ENCODE measurements at regions not wholly inside any gene's neighbourhood (a gene's known extent, or its start where the extent isn't known, plus 50 kb on each side); places are given as distances from the start of the nearest gene placed in this dataset.

GRCh38 chr11:109974523-109974922 is 118.7 kb upstream of the ZC3H12C start:
- no peak for DNase-seq (ENCODE audit: insufficient read length, low spot score)
- TF ChIP-seq CTCF (IDR thresholded peaks at IDR 0.05; ENCODE audit: insufficient read depth, missing control alignments), result no peak
- no peak for FAIRE-seq

GRCh38 chr11:109978895-109979294 is 114.3 kb upstream of the ZC3H12C start:
- TF ChIP-seq CTCF (IDR thresholded peaks at IDR 0.05; ENCODE audit: insufficient read depth, missing control alignments), result no peak
- FAIRE-seq (no peak), DNase-seq (ENCODE audit: insufficient read length, low spot score) (no peak)

GRCh38 chr11:109981031-109981636 is 112.1 kb upstream of the ZC3H12C start:
- TF ChIP-seq CTCF (IDR thresholded peaks at IDR 0.05; ENCODE audit: insufficient read depth, missing control alignments), result no peak
- FAIRE-seq (no peak), DNase-seq (ENCODE audit: insufficient read length, low spot score) (no peak)

- TF ChIP-seq CTCF (IDR thresholded peaks at IDR 0.05; ENCODE audit: insufficient read depth, missing control alignments), result no peak
These were observed 109.8 kb upstream of the ZC3H12C start for GRCh38 chr11:109983358-109983757.

GRCh38 chr11:109984634-109985289 is 108.4 kb upstream of the ZC3H12C start:
- TF ChIP-seq CTCF (IDR thresholded peaks at IDR 0.05; ENCODE audit: insufficient read depth, missing control alignments), result no peak
- no peak for FAIRE-seq
- DNase-seq (ENCODE audit: insufficient read length, low spot score), result no peak

More at GRCh38 chr11:109983358-109983757, 109.8 kb upstream of the ZC3H12C start:
- DNase-seq (ENCODE audit: insufficient read length, low spot score) (no peak), FAIRE-seq (no peak)

GRCh38 chr11:109986488-109986887 is 106.7 kb upstream of the ZC3H12C start:
- no peak for DNase-seq (ENCODE audit: insufficient read length, low spot score)
- no peak for TF ChIP-seq CTCF (IDR thresholded peaks at IDR 0.05; ENCODE audit: insufficient read depth, missing control alignments)
- FAIRE-seq, result no peak

GRCh38 chr11:109991835-109992234 is 101.4 kb upstream of the ZC3H12C start:
- DNase-seq (ENCODE audit: insufficient read length, low spot score), result no peak
- no peak for FAIRE-seq
- no peak for TF ChIP-seq CTCF (IDR thresholded peaks at IDR 0.05; ENCODE audit: insufficient read depth, missing control alignments)
